Fibroblast of skin of right quadriceps (primary cell): ENCODE measurements at regions not wholly inside any gene's neighbourhood (a gene's known extent, or its start where the extent isn't known, plus 50 kb on each side); places are given as distances from the start of the nearest gene placed in this dataset.
A peak's percentile ranks its signal among the peaks of the same experiment; 100 is the strongest.
"Not testable (repeated sequence)": the region's sequence is repeated elsewhere in the genome, so short reads cannot be mapped to it uniquely, and the experiment has no call there.

Source experiments
- DNase-seq: peaks from one replicate; pipeline ENCODE4 v3.0.0-alpha.2; 2013

DNA sequence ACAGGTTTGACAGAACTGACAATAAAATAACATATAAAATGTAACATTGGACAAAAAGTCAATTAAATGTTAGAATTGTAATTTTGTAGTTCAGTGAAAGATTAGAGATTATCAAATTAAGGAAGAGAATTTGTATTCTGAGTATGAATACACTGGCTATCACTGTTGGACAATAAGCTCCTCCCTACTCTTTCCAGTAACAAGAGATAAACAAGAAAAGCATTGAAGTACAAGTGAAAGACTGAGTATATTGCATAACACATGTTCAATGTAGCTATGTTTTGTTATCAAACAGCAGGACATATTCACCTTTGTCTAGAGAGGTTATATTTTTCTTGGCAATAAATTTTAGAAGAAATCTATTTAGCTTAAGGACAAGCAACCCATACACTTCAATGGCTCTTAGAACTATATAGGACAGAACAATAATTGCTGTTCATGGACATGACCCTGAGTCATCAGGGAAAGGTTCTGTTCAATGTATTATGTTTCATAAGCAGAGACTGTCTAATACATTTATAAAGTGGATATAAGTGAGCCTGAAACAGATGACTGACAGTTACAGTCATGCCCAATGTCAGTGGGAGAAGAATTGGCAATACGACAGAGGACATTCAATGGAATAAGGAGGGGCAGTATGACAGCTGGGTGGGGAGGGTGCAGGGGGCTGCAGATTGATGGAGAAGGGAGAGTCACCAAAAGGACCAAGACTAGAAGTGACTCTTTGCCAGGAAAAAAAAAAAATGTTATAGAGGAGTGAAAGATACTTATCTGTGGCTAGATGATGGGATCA is 520.4 kb downstream of the FRK start:
- no peak for DNase-seq

- no peak for DNase-seq
Measured at GRCh38 chr6:115539531-115539930, 521.2 kb downstream of the FRK start.

- no peak for DNase-seq
Measured at GRCh38 chr6:115524821-115525220, 535.9 kb downstream of the FRK start.

- DNase-seq: not testable (repeated sequence)
Measured at GRCh38 chr6:115521747-115522146, 538.9 kb downstream of the FRK start.

GRCh38 chr6:115514656-115515055 is 546.0 kb downstream of the FRK start:
- peak; percentile 92 for DNase-seq

- DNase-seq: no peak
Measured at GRCh38 chr6:115512923-115513322, 547.8 kb downstream of the FRK start.

GRCh38 chr6:115511771-115512170 is 548.9 kb downstream of the FRK start:
- DNase-seq: no peak

- DNase-seq: not testable (repeated sequence)
Measured at GRCh38 chr6:115502432-115502831, 558.3 kb downstream of the FRK start.

DNA sequence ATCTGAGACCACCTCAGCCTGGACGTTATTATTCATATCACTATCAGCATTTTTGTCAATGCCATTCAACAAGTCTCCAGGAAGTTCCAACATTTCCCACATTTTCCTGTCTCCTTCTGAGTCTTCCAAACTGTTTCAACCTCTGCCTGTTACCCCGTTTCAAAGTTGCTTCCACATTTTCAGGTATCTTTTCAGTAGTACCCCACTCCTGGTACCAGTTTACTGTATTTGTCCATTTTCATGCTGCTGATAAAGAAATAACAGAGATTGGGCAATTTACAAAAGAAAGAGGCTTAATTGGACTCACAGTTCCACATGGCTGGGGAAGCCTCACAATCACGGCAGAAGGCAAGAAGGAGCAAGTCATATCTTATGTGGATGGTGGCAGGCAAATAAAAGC is 565.5 kb downstream of the FRK start:
- DNase-seq: no peak

- no peak for DNase-seq
Measured at GRCh38 chr6:115487331-115487730, 573.4 kb downstream of the FRK start.

- no peak for DNase-seq
Measured at GRCh38 chr6:115485400-115485799, 575.3 kb downstream of the FRK start.

GRCh38 chr6:115480543-115480942 is 580.1 kb downstream of the FRK start:
- DNase-seq: not testable (repeated sequence)

DNA sequence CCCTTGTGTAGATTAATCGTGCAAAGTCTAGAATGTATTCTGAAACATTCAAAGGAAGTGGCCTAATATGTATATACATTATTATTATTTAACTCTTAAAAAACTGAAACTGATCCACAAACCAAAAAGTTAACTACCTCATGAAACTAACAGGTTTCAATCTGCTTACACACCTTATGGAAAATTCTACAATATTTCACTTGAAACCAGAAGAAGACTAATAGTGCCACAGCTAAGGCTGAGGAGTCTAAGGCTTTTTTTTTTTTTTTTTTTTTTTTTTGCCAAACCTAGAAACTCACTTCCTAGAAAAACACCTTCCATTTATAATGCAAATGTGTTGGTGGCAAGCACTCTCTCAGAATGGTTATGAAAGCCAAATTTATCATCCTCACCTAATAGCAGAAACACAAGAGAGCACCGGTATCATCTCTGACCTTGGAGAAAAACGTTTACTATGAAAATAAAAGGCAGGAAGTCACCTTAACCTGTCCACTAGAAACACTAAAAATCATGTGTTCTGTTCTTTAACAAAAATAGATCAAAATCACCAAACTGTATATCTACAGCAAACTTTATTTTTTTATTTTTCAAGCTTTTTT is 586.1 kb downstream of the FRK start:
- DNase-seq: no peak

GRCh38 chr6:115468272-115469005 is 592.3 kb downstream of the FRK start:
- no peak for DNase-seq

DNA sequence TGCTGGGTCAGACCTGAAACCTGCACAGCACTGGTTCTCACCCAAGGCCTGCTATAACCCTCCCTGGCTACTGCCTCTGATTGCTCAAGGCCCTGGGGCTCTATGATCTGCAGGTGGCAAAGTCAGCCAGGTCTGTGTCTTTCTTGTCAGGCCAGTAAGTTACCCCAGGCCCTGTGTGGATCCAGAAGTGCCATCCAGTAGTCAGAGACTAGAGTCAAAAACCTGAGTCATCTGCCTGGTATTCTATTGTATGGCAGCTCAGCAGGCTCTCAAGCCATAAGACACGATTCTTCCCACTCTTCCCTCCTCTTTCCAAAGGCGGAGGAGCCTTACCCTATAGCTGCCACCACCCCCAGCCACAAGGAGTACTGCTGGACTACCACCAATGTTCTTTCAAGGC is 593.0 kb downstream of the FRK start:
- DNase-seq: no peak

- DNase-seq: no peak
Measured at GRCh38 chr6:115460913-115461312, 599.8 kb downstream of the FRK start.

DNA sequence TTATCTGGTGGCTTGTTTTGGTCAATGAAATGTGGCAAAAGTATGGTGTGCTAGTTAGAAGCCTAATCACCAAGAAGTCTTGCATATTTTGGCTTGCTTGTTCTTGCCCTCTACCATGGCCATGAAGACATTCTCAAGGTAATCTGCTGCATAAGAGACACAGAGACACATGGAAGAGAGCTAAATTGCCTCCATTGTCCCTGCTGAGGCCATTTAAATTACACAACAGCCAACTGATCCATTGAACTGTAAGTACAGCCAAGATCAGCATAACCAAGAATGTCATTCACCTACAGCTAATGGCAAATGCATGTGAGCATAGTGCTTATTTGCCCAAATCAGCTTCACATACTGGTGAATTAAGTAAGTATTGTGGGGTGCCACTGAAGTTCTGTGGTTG is 603.8 kb downstream of the FRK start:
- DNase-seq: no peak

- DNase-seq: no peak
Measured at GRCh38 chr6:115443825-115444478, 616.7 kb downstream of the FRK start.

GRCh38 chr6:115442323-115442722 is 618.4 kb downstream of the FRK start:
- no peak for DNase-seq

GRCh38 chr6:115441651-115442050 is 619.0 kb downstream of the FRK start:
- DNase-seq: peak; percentile 72

DNA sequence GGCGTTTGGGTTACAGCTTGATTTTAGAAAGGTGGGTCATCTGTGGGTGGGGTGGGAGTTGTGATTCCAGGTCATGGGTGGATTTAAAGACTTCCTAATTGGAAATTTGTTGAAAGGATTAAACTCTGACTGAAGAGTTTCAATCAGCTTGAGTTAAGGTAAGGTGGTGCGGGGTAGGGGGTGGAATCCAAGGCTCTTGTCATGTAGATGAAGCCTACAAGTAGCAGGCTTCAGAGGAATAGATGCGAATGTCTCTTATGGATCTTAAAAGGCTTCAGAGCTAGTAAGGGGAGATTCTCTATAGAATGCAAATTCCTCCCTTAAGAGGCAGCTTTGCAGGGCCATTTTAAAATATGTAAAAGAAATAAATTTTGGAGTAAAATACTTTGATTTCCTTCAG is 645.3 kb downstream of the FRK start:
- no peak for DNase-seq

- DNase-seq: not testable (repeated sequence)
Measured at GRCh38 chr6:115414916-115415315, 645.8 kb downstream of the FRK start.

DNA sequence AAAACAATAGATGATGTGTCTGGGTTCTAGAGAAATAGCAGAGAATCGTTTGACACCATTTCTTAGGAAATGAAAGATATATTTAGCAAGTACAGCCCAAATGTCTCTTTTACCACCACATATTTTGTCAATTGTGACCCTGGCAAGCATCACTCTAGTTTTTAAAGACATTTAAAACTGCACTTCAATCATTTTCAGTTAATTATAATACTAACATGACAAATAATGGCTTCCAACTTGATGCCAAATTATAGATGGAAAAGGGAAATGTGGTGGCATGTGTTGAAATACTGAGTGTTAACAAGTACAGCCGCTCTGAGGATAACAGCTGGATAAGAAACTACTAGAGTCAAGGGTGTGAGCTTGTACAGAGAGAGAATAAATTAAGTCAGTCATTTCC is 648.9 kb downstream of the FRK start:
- no peak for DNase-seq
